ENCODE measurements at regions not wholly inside any gene's neighbourhood (a gene's known extent, or its start where the extent isn't known, plus 50 kb on each side); places are given as distances from the start of the nearest gene placed in this dataset.

DNA sequence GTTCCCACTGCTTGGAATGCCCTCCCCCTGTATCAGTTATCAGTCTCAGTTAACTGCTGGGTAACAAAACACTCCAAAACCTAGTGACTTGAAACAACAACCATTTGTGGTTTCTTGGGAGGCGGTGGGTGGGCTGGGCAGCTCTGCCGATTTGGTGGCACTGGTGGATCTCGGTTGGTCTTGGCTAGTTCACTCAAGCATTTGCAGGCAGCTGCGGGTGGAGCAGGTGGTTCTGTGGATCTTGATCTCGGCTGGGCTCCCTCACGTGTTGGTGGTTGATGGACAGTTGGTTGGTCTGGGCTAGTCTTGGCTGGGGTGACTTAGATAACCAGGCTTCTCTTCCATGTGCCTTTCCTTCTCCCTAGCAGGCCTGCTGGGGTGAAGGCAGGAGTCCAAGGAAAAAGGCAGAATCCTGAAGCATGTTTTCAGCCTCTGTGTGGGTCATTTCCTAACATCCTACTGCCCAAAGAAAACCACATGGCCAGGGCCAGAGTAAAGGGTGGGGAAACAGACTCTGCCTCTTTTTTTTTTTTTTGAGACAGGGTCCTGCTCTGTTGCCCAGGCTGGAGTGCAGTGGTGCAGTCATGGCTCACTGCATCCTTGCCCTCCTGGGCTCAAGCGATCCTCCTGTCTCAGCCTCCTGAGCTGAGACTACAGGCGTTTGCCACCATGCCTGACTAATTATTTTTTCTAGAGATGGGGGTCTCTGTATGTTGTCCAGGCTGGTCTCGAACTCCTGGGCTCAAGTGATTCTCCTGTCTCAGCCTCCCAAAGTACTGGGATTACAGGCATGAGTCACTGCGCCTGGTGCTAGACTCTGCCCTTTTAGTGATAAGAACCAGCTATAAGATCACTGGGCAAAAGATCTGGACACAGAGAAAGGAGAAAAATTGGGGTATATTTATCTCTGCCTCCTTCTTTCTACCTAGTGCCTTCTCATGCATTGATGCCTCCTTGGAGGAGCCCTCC, 183.7 kb downstream of the RGS3 start:
- no peak for DNase-seq

DNA sequence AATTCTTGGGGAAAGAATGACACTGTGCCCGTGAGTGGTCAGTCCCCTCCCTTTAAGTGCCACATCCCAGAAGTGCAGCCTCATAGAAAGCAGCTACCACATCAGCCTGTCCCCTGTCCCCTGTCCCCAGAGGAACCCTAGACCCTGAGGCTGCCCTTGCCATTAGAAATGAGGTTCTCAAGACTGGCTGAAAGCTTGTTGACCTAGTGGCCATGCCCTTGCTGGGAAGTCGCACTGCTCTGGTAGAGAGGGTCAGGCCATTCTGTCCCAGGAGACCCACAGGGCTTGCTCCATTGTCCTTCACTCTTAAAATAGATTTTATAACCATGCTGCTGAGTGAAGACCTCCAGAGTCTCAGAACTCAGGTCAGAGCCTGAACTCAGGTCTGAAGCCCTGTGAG, 184.5 kb downstream of the RGS3 start:
- DNase-seq, result no peak

DNA sequence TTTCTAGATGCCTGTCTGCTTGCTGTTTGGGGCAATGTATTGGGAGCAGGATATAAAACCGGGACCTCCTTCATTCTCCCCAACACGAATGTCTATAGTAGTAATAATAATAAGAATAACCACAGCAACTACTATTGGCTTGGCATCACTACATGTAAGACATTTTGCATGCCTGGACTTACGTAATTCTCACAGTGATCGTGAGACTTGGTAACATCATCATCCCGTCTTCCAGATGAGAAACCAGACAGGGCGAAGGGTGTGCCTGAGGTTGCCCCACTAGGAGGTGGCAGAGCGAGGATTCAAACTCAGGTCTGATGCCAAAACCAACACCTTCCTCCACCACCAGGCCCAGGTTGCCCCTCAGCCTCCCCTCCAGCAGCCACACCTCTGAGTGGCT, 185.1 kb downstream of the RGS3 start:
- no peak for DNase-seq

DNA sequence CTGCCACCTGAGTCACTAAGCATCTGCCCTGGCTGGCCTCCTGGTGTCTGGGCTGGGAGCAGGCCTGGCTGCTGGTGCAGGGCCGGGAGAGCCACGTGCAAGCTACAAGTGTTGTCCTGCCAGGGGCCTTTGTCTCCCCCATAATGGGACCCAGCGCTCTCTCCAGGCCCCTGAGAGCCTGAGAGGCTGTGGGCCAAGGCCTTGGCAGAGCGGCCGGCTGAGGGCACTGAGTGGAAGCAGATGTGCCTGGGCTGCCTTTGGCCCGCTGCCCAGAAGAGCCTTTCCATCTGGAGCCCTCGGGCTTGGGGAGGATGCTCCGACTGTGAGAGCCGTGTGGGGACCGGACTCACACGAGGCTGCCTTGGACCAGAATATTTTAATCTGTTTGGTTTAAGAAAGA, 185.5 kb downstream of the RGS3 start:
- no peak for DNase-seq

DNA sequence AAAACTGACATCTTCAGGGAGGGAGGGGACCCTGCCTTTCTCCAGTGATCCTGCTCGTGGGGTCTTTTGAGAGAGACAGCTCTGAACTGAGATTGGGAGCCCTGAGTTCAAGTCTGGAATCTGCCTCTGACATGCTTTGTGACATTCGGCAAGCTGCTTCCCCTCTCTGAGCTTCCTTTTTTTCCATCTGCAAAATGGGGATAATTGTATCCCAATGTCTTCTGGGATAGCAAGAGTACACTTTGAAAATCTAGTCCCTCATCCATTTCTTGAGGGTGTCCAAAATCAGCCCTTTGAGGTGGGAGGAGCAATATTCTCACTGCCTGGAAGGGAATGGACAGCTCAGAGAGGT, 186.3 kb downstream of the RGS3 start:
- DNase-seq, result no peak

DNA sequence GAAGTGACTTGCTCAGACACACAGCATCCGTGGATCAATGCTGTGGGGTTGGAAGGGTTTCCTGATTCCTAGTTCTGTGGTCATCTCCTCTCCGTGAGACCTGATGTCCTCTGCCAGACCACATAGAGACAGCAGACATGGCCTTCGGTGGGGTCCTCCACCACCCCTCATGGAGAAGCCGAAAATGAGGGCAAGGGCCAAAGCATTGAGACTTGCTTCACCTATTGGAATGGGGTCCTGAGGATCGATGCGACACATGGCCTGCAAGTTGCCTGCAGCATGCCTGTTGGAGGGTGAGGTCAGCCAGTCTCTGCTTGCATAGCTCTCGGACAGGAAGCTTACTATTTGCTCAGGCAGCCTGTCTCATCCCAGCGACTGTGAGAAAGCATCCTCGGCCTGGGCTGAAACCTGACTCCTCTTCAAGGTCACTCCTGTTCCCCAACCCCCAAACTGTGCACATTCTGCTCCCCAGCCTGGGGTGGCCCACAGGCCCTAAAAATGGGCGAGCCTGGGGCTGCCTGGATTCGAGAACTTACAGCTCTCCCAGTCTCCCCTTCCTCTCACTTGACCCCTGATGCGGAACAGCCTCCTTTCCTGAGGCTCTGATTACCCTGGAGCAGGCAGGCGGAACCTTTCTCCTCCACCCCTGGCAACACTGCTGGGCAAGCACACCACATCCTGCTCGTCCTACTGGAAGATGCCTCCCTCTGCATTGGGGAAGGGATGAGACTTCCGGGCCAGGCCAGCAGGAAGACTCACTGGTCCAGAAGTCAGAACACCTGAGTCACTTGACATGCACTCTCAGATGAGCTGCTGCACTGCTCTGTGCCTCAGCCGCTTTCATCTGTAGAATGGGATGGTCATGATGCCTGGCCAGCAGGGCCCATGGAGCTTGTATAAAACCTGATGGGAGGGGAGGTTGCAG, 186.9 kb downstream of the RGS3 start:
- no peak for DNase-seq

DNA sequence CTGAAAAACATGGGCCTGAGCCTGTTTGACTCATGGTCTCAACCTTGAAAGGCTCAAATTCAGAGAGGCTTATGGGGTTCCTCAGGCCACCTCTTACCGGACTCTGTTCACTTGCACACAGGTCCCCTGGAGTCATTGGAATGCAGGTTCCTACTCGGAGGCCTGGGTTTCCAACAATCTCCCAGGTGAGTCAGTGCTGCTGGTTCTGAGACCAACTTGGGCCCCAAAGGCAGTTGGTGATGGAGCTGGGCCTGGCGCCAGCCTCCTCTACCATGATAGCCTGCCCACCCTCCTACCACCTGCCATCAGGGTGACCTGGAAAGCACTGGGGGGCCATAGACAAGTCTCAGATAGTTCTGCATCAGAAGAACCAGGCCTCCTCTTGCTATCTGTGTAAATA, 188.4 kb downstream of the RGS3 start:
- no peak for DNase-seq

DNA sequence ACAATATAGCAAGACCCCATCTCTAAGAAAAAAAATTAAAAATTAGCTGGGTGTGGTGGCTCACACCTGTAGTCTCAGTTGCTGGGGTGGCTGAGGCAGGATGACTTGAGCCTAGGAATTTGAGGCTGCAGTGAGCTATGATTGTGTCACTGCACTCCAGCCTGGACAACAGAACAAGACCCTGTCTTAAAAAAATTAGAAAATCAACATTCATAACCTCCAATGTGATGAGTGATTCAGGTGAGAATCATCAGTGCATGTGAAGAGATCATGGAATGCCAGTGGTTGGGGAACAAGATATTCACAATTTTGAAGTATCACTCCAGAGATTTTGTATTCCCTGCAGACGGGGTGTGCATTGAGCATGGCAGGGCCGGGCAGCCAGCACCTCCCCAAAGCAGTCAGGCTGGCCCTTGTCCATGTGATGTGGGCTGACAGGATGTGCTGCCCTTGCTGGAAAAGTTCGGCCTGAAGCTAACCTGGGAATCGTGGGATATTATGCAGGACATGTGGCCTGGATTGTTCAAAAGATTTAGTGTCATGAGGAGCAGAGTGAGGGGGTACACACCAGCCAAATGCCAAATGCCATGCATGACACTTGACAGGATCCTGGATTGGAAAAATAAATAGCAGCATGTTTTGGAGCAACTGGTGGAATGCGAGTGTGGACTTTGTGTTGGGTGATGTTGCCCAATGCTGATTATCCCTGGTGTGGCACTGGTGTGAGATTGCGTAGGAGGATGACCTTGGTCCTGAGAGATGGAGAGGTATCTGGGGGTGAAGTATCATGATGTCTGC, 189.0 kb downstream of the RGS3 start:
- DNase-seq, result no peak

DNA sequence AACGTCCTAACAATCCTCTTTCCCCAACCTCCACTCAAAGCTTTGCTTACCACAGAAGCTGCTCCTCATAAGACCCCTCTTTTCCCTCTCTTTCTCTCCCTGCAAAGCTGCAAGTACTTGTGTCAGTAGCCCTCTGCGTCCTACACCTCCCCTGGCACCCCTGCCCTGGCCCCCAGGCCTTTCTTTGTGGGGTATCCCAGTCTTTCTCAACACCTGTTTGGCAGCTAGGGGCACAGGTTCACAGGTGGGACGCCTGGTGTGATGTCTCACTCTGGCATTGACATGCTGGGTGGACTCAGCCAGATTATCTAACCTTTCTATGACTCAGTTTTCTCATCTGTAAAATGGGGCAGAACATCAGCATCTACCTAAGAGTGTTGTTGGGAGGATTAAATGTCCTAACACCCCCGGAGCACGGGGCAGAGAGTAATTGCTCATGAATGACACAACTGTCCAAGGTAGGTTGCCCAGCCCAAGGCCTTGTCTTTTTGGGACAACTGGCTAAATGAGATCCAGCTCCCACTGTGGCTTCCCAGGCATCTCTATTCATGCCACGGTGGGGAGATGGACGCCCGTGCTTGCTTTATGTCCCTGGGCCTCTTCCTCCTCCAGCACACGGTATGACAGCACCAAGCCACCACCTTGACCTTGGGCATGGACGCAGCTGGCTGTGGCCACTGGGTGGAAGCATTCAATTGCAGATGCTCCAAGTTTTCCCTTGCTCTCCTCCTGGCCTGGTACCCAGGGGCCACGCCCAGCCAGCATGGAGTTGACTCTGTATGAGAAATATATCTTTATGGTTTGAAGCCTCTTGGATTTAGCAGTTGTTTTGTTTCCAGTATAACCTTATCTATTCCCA, 190.4 kb downstream of the RGS3 start:
- DNase-seq, result no peak

DNA sequence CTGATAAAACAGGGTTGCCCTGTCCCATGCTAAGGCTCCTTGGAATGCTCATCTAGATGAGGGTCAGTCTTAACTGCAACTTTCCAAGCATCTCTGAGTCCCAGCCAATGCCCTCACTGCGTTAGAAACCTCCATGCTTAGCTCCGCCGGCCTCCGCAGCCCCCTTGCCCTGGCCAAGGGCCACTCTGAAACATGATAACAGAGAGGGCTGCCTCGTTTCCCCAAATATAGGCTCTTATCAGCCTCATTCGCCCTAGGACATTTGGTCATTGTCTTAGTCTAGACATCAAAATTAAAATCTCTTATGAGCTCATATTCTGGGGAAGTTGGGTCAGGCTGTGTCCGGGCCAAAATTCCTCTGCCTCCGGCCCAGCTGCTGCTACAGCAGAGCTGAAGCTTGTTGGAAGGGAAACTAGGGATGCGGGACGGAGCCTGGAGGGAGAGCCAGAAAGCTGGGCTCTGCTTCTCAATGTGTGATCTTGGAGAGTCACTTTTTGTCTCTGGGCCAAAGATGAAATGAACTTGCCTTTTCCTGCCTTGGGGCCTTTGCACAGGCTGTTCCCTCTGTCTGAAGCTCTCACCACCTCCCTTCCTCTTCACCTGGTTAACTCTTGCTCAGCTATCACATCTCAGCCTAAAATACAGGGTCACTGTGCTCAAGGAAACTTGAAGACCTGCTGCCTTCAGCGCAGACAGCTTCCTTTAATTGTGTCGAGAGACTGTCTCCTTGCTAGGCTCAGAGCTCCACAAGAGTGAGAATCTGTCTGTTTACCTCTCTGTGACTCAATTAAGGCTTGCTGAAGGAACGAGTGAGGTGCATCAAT, 191.3 kb downstream of the RGS3 start:
- DNase-seq, result no peak

DNA sequence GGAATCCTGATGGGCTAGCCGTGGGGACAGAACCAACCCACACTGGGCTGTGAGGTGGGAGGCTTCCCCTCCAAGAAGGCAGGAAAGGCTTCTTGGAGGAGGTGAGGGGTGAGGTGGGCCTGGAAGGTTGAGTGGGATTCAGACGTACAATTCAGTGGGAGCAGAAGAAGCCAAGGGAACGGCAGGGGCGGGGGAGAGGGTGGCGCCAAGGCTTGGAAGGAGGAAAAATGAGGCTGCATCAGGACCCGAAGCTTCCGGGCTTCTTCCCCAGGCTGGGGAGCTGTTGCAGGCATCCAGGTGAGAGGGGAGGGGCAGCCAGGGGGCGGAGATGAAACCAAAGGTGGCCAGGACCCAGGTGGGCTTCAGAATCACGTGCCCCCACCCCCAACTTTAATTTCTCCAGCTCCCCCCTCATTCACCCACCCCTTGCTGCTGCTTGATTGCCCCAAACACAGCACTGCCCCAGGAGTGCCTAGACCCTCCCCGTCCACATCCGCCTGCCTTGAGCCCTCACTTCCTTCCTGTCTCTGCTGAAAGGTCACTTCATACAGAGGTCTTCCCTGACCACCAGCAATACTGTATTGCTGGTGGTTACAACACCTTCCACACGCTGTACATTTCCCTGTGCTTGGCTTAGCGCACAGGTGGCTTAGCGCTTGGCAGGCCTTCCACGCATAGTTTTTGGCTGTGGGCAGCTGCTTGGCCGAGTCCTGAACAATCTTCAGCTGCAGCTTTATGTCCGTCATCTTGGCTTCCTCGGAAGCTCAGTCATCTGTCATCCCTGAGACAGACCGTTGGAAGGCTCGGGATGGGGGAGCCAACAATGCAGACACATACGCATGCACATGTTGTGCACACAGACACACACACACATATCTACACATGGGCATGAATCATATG, 193.5 kb downstream of the RGS3 start:
- DNase-seq, result no peak

DNA sequence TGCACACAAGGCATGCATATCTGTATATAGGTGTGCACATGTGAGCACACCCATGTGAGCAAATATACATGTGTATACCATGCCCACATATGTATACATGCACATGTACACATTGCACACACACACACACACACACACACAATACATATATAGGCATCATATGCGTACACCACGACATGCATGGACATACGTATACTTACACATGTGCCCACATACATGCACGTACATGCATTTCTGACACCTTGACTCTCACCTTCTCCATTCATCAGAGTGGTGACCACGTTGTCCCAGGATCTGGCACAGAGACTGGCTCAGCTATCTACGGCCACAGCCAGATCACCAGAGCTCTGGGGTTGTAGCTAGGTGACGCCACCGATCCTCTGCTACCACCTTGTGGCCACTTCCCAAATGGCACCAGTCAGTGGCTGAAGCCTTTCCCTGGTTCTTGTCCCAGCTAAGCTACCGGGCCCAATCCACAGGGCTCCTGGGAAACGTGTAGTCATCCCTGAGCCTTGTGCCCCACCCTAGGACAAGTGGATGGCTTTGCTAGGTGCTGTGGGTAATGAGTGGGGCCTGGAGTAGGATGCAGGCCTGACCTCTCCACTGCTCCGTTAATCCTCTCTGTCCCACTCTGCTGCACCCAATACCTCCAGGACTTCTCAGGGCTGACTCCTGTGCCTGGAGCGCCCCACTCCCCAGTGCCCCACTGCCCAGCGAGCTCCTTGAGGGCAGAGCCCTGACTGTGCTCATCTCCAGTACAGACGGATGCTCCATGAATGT, 194.4 kb downstream of the RGS3 start:
- peak; percentile 59 for DNase-seq

DNA sequence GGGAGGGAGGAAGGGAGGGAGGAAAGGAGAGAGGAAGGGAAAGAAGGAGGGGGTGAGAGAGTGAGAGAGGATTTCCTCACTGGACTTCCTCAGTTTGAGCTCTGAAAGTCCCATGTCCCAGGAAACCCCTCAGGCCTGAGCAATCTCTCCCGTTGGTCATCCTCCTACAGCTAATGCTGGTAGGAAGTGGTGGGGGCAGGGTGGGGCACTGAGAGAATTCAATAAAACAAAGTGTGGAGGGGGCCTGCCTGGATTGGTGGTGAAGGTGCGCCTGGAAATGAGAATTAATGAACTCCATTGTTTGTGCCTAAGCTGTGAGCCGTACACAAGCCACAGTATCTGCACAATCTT, 195.0 kb downstream of the RGS3 start:
- no peak for DNase-seq

DNA sequence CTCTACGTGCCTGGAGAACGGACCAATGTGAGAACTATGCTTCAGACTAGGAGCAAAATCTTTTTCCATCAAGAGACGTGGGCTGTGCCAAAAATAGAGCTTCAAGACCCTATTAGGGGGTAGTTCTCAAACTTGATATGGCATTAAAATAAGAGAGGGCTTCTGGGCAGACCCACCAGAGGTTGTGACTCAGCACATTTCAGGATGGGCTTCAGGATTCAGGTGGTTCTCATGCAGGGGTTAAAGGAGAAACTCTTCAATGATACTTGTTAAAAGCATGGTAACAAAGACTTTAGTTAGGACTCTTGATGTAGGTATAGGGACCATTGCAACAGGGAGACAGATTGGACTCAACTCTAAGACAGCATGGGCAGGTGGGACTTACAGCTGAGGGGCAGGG, 195.5 kb downstream of the RGS3 start:
- no peak for DNase-seq

DNA sequence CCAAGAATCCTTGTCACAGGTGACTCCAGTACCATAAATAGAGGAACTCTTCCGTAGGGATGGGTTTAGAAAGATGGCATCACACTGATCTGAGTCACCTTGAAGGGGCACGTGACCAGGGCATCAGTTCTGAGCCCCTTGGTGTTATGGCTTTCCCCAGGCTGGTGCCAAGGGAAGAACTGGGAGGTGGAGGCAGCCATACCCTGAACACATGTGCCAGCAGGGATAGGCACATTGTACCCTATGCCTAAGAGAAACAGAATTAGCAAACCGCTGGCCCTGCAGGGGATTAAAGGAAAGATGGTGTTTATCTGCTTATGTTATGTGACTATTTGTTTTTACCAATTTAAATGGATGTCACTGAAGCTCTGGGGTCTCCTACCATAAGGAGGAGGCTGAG, 196.2 kb downstream of the RGS3 start:
- DNase-seq, result no peak

DNA sequence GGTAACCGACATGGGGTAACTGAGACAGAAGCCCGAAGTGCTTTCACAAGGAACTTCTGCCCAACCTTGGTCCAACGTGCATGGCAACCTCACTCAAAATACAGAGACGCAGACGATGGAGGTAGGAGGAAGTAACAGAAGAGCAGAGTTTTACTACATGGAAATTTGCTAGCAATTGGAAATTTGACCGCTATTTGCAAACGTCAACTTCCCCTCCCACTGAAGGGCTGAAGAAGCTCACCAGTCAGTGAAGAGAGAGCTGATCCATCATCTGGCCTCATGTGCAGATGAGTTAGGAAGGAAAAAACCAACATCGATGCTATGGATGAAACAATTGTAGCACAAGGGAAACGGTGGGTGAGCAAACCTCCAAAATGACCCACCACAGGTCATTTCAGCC, 196.7 kb downstream of the RGS3 start:
- no peak for DNase-seq

DNA sequence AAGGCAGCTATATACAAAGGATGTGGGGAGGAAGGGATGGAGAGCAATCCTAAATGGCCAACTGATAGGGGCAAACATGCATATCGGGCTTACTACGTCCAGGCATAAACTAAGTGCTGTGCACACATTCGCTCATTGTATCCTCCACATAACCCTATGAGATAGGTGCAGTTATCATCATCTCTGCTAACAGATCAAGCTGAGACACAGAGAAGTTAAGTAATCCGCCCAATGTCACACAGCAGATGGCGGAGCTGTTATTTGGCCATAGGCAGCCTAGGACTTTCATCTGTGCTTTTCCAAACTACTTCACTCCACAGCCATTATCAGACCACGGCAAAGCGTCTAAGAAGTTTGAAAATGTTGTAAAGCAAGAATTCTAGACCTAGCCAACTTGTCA, 197.5 kb downstream of the RGS3 start:
- no peak for DNase-seq

DNA sequence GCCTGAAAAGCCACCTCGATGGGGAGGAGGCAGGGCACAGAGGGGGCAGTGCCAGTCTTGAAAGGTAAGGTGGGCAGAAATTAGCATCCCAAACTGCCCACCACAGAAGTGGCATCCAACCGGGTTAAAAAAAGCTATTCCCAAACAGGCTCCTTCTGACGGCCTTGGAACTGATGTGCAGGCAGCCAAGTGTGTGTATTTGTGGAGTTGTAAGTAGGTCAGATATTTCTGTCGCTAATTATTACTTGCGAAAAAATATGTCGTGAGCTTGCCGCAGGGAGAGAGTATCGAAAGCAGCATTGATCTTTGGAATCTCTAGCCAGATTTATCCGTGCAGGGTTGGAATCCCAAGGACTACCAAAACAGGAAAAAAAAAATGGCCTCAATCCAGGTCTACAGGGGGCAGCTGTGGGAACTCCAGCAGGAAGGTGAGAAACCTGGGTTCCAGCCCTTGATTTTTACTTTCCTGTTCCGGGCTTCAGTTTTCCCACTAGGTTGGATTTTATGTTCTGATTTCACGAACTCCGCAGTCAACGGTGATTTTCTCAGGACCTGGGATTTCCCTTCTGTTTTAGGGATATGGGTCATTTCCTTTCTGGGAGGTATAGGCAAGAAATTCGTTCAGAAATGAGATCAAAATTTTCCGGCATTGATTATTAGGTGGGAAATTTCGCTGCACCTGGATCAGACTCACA, 200.8 kb downstream of the RGS3 start:
- DNase-seq, result no peak

DNA sequence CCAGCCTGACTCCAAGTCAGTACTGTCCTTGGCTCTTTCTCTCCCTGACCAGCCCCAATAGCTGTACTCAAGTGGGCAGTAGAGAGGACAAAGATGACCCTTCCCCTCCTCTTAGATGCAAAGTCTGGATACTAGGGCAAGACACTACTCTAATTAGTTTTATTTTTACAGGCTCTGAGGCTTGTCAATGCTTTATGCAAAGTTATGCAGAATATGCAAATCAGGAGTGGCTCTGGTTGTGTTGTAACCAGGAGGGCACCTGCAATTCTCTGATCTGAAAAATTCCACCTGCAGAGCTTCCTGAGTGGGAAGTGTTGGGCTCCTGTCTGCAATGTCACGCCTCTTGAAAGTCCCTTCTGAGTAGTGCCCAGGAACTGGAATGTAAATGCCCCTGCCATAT, 201.5 kb downstream of the RGS3 start:
- DNase-seq, result no peak
